IPS-15b (cell line): ENCODE measurements at regions not wholly inside any gene's neighbourhood (a gene's known extent, or its start where the extent isn't known, plus 50 kb on each side); places are given as distances from the start of the nearest gene placed in this dataset.
"Not testable (repeated sequence)": the region's sequence is repeated elsewhere in the genome, so short reads cannot be mapped to it uniquely, and the experiment has no call there.

Source experiments
- H3K27me3 ChIP-seq: one replicate; pipeline ENCODE4 v1.6.1; 2013; ENCODE audit warnings: low read length; ENCODE audit not compliant: control insufficient read depth, insufficient read depth
- H3K36me3 ChIP-seq: one replicate; pipeline ENCODE4 v1.6.1; 2013; ENCODE audit warnings: low read length; ENCODE audit not compliant: control insufficient read depth, insufficient read depth
- H3K4me1 ChIP-seq: one replicate; pipeline ENCODE4 v1.6.1; 2013; ENCODE audit warnings: mild to moderate bottlenecking, low read length; ENCODE audit not compliant: control insufficient read depth, insufficient read depth
- H3K4me3 ChIP-seq: one replicate; pipeline ENCODE4 v1.5.1; 2013; ENCODE audit warnings: low read depth, low read length
- H3K9ac ChIP-seq: one replicate; pipeline ENCODE4 v1.6.1; 2013; ENCODE audit warnings: low read depth, mild to moderate bottlenecking, low read length
- H3K9me3 ChIP-seq: one replicate; pipeline ENCODE4 v1.6.1; 2013; ENCODE audit warnings: mild to moderate bottlenecking, low read length; ENCODE audit not compliant: control insufficient read depth, insufficient read depth

GRCh38 chr3:103992469-103992868 is 1374.2 kb upstream of the ALCAM start:
- Histone ChIP-seq H3K9ac (no peak overlapping the region), H3K27me3 (no peaks in the 10 kb centered on the region), H3K4me3 (no peak overlapping the region), H3K4me1 (no peaks in the 10 kb centered on the region), H3K9me3 (no peaks in the 10 kb centered on the region), H3K36me3 (no peaks in the 10 kb centered on the region)

GRCh38 chr3:104004956-104005355 is 1361.8 kb upstream of the ALCAM start:
- H3K9me3 ChIP-seq, result no peaks in the 10 kb centered on the region
- no peak overlapping the region for H3K9ac ChIP-seq

GRCh38 chr3:104005815-104006214 is 1360.9 kb upstream of the ALCAM start:
- no peak overlapping the region for H3K4me3 ChIP-seq
- no peaks in the 10 kb centered on the region for H3K36me3 ChIP-seq
- H3K9me3 ChIP-seq, result no peaks in the 10 kb centered on the region
- no peaks in the 10 kb centered on the region for H3K4me1 ChIP-seq
- H3K27me3 ChIP-seq, result no peaks in the 10 kb centered on the region
- H3K9ac ChIP-seq, result no peak overlapping the region

More at GRCh38 chr3:104004956-104005355, 1361.8 kb upstream of the ALCAM start:
- no peaks in the 10 kb centered on the region for H3K4me1 ChIP-seq
- H3K27me3 ChIP-seq, result no peaks in the 10 kb centered on the region
- H3K4me3 ChIP-seq, result no peak overlapping the region
- H3K36me3 ChIP-seq, result no peaks in the 10 kb centered on the region

GRCh38 chr3:104018541-104018940 is 1348.2 kb upstream of the ALCAM start:
- Histone ChIP-seq H3K27me3 (no peaks in the 10 kb centered on the region), H3K4me3 (no peak overlapping the region), H3K36me3 (no peaks in the 10 kb centered on the region), H3K9me3 (no peaks in the 10 kb centered on the region), H3K4me1 (no peaks in the 10 kb centered on the region), H3K9ac (no peak overlapping the region)

GRCh38 chr3:104031598-104031997 is 1335.1 kb upstream of the ALCAM start:
- Histone ChIP-seq H3K4me3 (no peak overlapping the region), H3K36me3 (no peaks in the 10 kb centered on the region), H3K4me1 (no peaks in the 10 kb centered on the region), H3K9me3 (no peaks in the 10 kb centered on the region), H3K9ac (no peak overlapping the region), H3K27me3 (no peaks in the 10 kb centered on the region)

- Histone ChIP-seq H3K36me3 (no peaks in the 10 kb centered on the region), H3K4me1 (no peaks in the 10 kb centered on the region), H3K9ac (no peak overlapping the region), H3K27me3 (no peaks in the 10 kb centered on the region), H3K9me3 (no peaks in the 10 kb centered on the region), H3K4me3 (no peak overlapping the region)
Measured at GRCh38 chr3:104032283-104032682, 1334.4 kb upstream of the ALCAM start.

GRCh38 chr3:104040896-104041295 is 1325.8 kb upstream of the ALCAM start:
- H3K9me3 ChIP-seq, result no peaks in the 10 kb centered on the region
- H3K27me3 ChIP-seq, result no peaks in the 10 kb centered on the region
- no peak overlapping the region for H3K9ac ChIP-seq
- H3K4me1 ChIP-seq, result no peaks in the 10 kb centered on the region
- no peaks in the 10 kb centered on the region for H3K36me3 ChIP-seq
- no peak overlapping the region for H3K4me3 ChIP-seq

- not testable (repeated sequence) for H3K27me3 ChIP-seq, H3K9ac ChIP-seq, H3K4me3 ChIP-seq, H3K4me1 ChIP-seq, H3K9me3 ChIP-seq, H3K36me3 ChIP-seq
Measured at GRCh38 chr3:104043001-104043543, 1323.6 kb upstream of the ALCAM start.

GRCh38 chr3:104044002-104044401 is 1322.7 kb upstream of the ALCAM start:
- no peaks in the 10 kb centered on the region for H3K36me3 ChIP-seq
- H3K9me3 ChIP-seq, result no peaks in the 10 kb centered on the region
- no peak overlapping the region for H3K4me3 ChIP-seq
- H3K27me3 ChIP-seq, result no peaks in the 10 kb centered on the region
- H3K4me1 ChIP-seq, result no peaks in the 10 kb centered on the region
- no peak overlapping the region for H3K9ac ChIP-seq

- no peaks in the 10 kb centered on the region for H3K4me1 ChIP-seq
- H3K9ac ChIP-seq, result no peak overlapping the region
- H3K4me3 ChIP-seq, result no peak overlapping the region
- H3K27me3 ChIP-seq, result no peaks in the 10 kb centered on the region
- H3K36me3 ChIP-seq, result no peaks in the 10 kb centered on the region
- no peaks in the 10 kb centered on the region for H3K9me3 ChIP-seq
Measured at GRCh38 chr3:104066658-104067057, 1300.1 kb upstream of the ALCAM start.

- H3K36me3 ChIP-seq, result no peaks in the 10 kb centered on the region
- H3K9me3 ChIP-seq, result no peaks in the 10 kb centered on the region
- H3K4me3 ChIP-seq, result no peak overlapping the region
- no peaks in the 10 kb centered on the region for H3K4me1 ChIP-seq
- no peak overlapping the region for H3K9ac ChIP-seq
- H3K27me3 ChIP-seq, result no peaks in the 10 kb centered on the region
Measured at GRCh38 chr3:104069114-104069513, 1297.6 kb upstream of the ALCAM start.

GRCh38 chr3:104070906-104071305 is 1295.8 kb upstream of the ALCAM start:
- Histone ChIP-seq H3K27me3 (no peaks in the 10 kb centered on the region), H3K4me3 (no peak overlapping the region), H3K4me1 (no peaks in the 10 kb centered on the region), H3K9ac (no peak overlapping the region), H3K36me3 (no peaks in the 10 kb centered on the region), H3K9me3 (no peaks in the 10 kb centered on the region)
